ENCODE measurements at regions not wholly inside any gene's neighbourhood (a gene's known extent, or its start where the extent isn't known, plus 50 kb on each side); places are given as distances from the start of the nearest gene placed in this dataset.

GRCh38 chr2:121021685-121022084 is 263.3 kb downstream of the TFCP2L1 start:
- TF ChIP-seq, protein P1, sequence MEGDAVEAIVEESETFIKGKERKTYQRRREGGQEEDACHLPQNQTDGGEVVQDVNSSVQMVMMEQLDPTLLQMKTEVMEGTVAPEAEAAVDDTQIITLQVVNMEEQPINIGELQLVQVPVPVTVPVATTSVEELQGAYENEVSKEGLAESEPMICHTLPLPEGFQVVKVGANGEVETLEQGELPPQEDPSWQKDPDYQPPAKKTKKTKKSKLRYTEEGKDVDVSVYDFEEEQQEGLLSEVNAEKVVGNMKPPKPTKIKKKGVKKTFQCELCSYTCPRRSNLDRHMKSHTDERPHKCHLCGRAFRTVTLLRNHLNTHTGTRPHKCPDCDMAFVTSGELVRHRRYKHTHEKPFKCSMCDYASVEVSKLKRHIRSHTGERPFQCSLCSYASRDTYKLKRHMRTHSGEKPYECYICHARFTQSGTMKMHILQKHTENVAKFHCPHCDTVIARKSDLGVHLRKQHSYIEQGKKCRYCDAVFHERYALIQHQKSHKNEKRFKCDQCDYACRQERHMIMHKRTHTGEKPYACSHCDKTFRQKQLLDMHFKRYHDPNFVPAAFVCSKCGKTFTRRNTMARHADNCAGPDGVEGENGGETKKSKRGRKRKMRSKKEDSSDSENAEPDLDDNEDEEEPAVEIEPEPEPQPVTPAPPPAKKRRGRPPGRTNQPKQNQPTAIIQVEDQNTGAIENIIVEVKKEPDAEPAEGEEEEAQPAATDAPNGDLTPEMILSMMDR (IDR thresholded peaks at IDR 0.05; ENCODE audit: borderline replicate concordance), result no peak
- peaks cover 7% of the 10 kb centered on the region for H3K9me3 ChIP-seq (replicated peaks)
- H3K36me3 ChIP-seq, result no peaks in the 10 kb centered on the region
- no peak overlapping the region for H3K27ac ChIP-seq (replicated peaks)
- intact Hi-C loops (cut with micrococcal nuclease), result no loop called here
- peaks cover 6% of the 10 kb centered on the region for H3K4me1 ChIP-seq
- H3K4me3 ChIP-seq, result no peak overlapping the region
- peaks cover 22% of the 10 kb centered on the region for H3K27me3 ChIP-seq (ENCODE audit: low read depth)
- DNase-seq, result no peak

GRCh38 chr2:121028577-121028976 is 256.4 kb downstream of the TFCP2L1 start:
- intact Hi-C loops (cut with micrococcal nuclease), result no loop called here
- TF ChIP-seq, protein P1 (IDR thresholded peaks at IDR 0.05; ENCODE audit: borderline replicate concordance), result no peak
- no peak overlapping the region for H3K4me3 ChIP-seq
- H3K27me3 ChIP-seq (ENCODE audit: low read depth), result peaks cover 31% of the 10 kb centered on the region
- no peak overlapping the region for H3K27ac ChIP-seq (replicated peaks)
- no peak for DNase-seq
- no peaks in the 10 kb centered on the region for H3K4me1 ChIP-seq
- H3K9me3 ChIP-seq (replicated peaks), result peaks cover 17% of the 10 kb centered on the region
- H3K36me3 ChIP-seq, result no peaks in the 10 kb centered on the region

DNA sequence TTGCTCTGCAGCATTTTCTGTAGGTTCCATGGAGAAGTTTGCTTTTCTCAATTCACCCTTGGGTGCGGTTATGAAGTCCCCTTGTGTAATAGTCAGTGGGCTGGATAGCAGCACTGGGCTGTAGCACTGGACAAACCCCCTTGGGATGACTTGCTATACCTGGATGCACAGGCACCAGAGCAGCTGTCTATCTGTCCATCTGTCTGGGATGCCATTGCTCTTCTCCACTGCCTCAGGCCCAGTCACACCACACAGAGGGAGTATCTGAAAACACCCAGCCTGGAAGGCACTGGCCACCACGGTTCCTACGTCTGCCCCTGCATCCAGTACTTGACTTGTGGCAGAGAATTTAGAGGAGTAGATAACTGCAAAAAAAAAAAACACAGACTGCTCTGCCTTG is 254.5 kb downstream of the TFCP2L1 start:
- intact Hi-C loops (cut with micrococcal nuclease), result no loop called here
- TF ChIP-seq, protein P1 (IDR thresholded peaks at IDR 0.05; ENCODE audit: borderline replicate concordance), result no peak
- no peak for DNase-seq
- Histone ChIP-seq H3K9me3 (replicated peaks) (peaks cover 11% of the 10 kb centered on the region), H3K36me3 (no peaks in the 10 kb centered on the region), H3K4me3 (no peak overlapping the region), H3K27me3 (ENCODE audit: low read depth) (peaks cover 51% of the 10 kb centered on the region), H3K4me1 (no peaks in the 10 kb centered on the region), H3K27ac (replicated peaks) (no peak overlapping the region)

- no peak for DNase-seq
- intact Hi-C loops (cut with micrococcal nuclease), result no loop called here
- peaks cover 11% of the 10 kb centered on the region for H3K9me3 ChIP-seq (replicated peaks)
Measured at GRCh38 chr2:121031568-121032340, 253.2 kb downstream of the TFCP2L1 start.

DNA sequence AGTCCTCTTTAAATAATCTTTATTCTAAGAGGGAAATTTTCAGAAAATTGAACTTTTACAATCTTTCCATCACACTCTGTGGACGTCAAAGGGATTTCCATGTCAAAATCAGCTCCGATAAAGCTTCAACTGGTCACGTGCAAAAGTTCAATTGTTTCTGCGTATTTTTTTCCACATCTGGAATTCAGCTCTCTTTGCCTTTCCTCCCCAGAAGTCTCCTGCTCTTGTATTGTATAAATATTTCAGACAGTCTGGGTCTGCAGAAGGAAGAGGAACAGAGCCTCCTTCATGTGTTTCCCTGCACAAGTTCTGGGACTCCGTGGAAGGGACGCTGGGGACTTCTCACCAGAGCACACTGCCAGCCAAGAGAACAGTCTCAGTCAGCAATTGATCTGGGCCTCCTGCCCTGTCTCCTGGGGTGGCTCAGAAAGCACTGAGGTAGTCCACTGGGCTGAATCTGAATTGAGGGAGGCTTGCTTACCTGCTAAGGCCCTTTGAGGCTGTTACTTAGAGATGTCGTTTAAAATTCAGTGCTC is 251.5 kb downstream of the TFCP2L1 start:
- Histone ChIP-seq H3K4me3 (no peak overlapping the region), H3K27me3 (ENCODE audit: low read depth) (peaks cover 68% of the 10 kb centered on the region), H3K4me1 (no peaks in the 10 kb centered on the region), H3K27ac (replicated peaks) (no peak overlapping the region), H3K36me3 (no peaks in the 10 kb centered on the region), H3K9me3 (replicated peaks) (no peaks in the 10 kb centered on the region)
- DNase-seq, result no peak
- intact Hi-C loops (cut with micrococcal nuclease), result no loop called here
- TF ChIP-seq, protein P1 (IDR thresholded peaks at IDR 0.05; ENCODE audit: borderline replicate concordance), result no peak

More at GRCh38 chr2:121031568-121032340, 253.2 kb downstream of the TFCP2L1 start:
- H3K27me3 ChIP-seq (ENCODE audit: low read depth), result peaks cover 56% of the 10 kb centered on the region
- TF ChIP-seq, protein P1 (IDR thresholded peaks at IDR 0.05; ENCODE audit: borderline replicate concordance), result no peak
- H3K27ac ChIP-seq (replicated peaks), result no peak overlapping the region
- H3K4me1 ChIP-seq, result no peaks in the 10 kb centered on the region
- no peaks in the 10 kb centered on the region for H3K36me3 ChIP-seq
- no peak overlapping the region for H3K4me3 ChIP-seq

Data from left ventricle myocardium inferior (tissue), 1 donor.